Peyer's patch (tissue), 4 donors: ENCODE measurements at regions not wholly inside any gene's neighbourhood (a gene's known extent, or its start where the extent isn't known, plus 50 kb on each side); places are given as distances from the start of the nearest gene placed in this dataset.

Experiments used
- DNase-seq, 3 donors: peaks; one replicate each; pipeline ENCODE4 v3.0.0-alpha.2; 2017 to 2019
- H3K27ac ChIP-seq, 4 donors: fragments of 200-600 bp; sonication (generic); one replicate each; pipeline ENCODE4 v1.5.1; 2016 to 2019
- H3K27me3 ChIP-seq, 2 donors: fragments of 200-600 bp; sonication (generic); one replicate each; pipeline ENCODE4 v1.5.1; 2019
- H3K36me3 ChIP-seq, 3 donors: fragments of 200-600 bp; sonication (generic); one replicate each; pipeline ENCODE4 v1.5.1; 2016 to 2019
- H3K4me1 ChIP-seq, 4 donors: fragments of 200-600 bp; sonication (generic); one replicate each; pipeline ENCODE4 v1.5.1; 2016 to 2019
- H3K4me3 ChIP-seq, 4 donors: fragments of 200-600 bp; sonication (generic); 1 replicate in 3 of 4; 2 replicates in 1 of 4; pipeline ENCODE4 v1.5.1; 2016 to 2019; ENCODE audit warnings: mild to moderate bottlenecking in 1 of 4
- H3K9me3 ChIP-seq, 4 donors: fragments of 200-600 bp; sonication (generic); one replicate each; pipeline ENCODE4 v1.5.1; 2016 to 2019; ENCODE audit warnings: mild to moderate bottlenecking in 1 of 4
- CTCF ChIP-seq, 6 experiments: fragments of 450-650 bp in 4 of 6; fragments of 200-600 bp in 2 of 6; sonication (generic) in 1 of 6; IDR thresholded peaks; one replicate each; pipeline ENCODE4 v1.5.1; 2017 to 2019; ENCODE audit warnings: antibody characterized with exemption in 6 of 6, mild to moderate bottlenecking in 3 of 6, moderate library complexity in 1 of 6
- POLR2A ChIP-seq, 2 donors: fragments of 450-650 bp; IDR thresholded peaks; one replicate each; pipeline ENCODE4 v1.5.1; 2017; ENCODE audit warnings: antibody characterized with exemption in 2 of 2, mild to moderate bottlenecking in 2 of 2, moderate library complexity in 2 of 2

DNA sequence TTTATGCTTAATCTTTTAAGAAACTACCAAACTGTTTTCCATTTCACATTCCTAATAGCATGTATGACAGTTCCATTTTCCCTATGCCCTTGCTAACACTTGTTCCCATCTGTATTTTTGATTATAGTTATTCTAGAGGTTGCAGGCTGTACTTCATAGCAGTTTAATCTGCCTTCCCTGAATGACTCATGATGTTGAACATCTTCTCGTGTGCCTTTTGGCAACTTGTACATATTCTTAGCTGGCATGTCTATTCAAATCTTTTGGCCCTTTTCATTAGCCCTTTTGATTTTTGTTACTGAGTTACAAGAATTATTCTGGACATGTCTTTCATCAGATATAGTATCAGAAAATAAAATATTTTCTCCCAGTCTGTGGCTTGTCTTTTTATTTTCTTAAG is 320.3 kb downstream of the DIRAS2 start:
- Histone ChIP-seq H3K4me3 (no peak overlapping the region), H3K4me1 (no peaks in the 10 kb centered on the region), H3K27me3 (no peaks in the 10 kb centered on the region), H3K27ac (no peak overlapping the region), H3K36me3 (no peaks in the 10 kb centered on the region), H3K9me3 (no peaks in the 10 kb centered on the region)
- DNase-seq = no peak
- TF ChIP-seq CTCF (IDR thresholded peaks at IDR 0.05) (no peak), POLR2A (IDR thresholded peaks at IDR 0.05) (no peak)

GRCh38 chr9:90325913-90326653 is 316.5 kb downstream of the DIRAS2 start:
- no peak for TF ChIP-seq CTCF (IDR thresholded peaks at IDR 0.05)
- no peak for TF ChIP-seq POLR2A (IDR thresholded peaks at IDR 0.05)

GRCh38 chr9:90330231-90330630 is 312.4 kb downstream of the DIRAS2 start:
- H3K4me1 ChIP-seq = no peaks in the 10 kb centered on the region

More at GRCh38 chr9:90325913-90326653, 316.5 kb downstream of the DIRAS2 start:
- H3K27ac ChIP-seq = no peak overlapping the region
- no peaks in the 10 kb centered on the region for H3K9me3 ChIP-seq
- H3K4me3 ChIP-seq = no peak overlapping the region
- no peaks in the 10 kb centered on the region for H3K4me1 ChIP-seq
- H3K27me3 ChIP-seq = no peaks in the 10 kb centered on the region
- H3K36me3 ChIP-seq = no peaks in the 10 kb centered on the region
- no peak for DNase-seq

DNA sequence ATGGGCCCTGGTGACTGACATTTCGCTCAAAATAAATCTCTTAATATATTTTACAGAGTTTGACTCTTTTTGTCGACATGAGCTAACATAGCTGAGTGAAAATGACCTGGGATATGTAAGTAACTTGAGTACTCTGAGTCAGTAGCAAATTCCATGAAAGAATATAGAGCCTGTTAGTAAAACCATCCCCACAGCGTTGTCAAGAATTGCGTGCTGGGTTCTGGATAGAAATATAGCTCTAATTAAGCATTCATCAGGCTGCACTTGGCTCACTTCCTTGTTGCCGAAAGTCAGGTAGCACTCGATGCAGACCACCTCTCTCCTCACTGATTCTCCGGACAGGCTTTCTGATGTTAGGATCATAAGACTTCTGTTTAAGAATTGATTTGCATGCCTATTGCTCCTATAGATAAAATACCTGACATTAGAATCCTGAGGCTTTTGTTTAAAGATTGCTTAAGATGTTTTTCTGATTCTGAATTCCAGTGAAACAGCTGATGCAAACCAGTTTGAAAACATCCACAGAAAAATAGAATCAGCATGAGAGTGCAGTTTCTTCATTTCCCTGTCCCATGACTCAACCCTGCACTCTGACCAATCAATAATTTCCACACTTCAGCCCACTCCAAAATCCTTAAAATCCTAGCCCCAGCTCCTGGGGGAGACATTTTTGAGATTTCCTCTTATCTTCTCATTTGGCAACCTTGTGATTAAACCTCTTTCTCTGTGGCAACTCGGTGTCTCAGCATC is 310.6 kb downstream of the DIRAS2 start:
- Histone ChIP-seq H3K9me3 (no peaks in the 10 kb centered on the region), H3K4me1 (no peaks in the 10 kb centered on the region), H3K36me3 (no peaks in the 10 kb centered on the region), H3K4me3 (no peak overlapping the region), H3K27me3 (no peaks in the 10 kb centered on the region), H3K27ac (no peak overlapping the region)
- no peak for DNase-seq
- TF ChIP-seq CTCF (IDR thresholded peaks at IDR 0.05) (no peak), POLR2A (IDR thresholded peaks at IDR 0.05) (no peak)

More at GRCh38 chr9:90330231-90330630, 312.4 kb downstream of the DIRAS2 start:
- Histone ChIP-seq H3K27me3 (no peaks in the 10 kb centered on the region), H3K9me3 (no peaks in the 10 kb centered on the region), H3K36me3 (no peaks in the 10 kb centered on the region), H3K4me3 (no peak overlapping the region), H3K27ac (no peak overlapping the region)
- no peak for TF ChIP-seq POLR2A (IDR thresholded peaks at IDR 0.05)
- TF ChIP-seq CTCF (IDR thresholded peaks at IDR 0.05) = no peak
- DNase-seq = no peak

DNA sequence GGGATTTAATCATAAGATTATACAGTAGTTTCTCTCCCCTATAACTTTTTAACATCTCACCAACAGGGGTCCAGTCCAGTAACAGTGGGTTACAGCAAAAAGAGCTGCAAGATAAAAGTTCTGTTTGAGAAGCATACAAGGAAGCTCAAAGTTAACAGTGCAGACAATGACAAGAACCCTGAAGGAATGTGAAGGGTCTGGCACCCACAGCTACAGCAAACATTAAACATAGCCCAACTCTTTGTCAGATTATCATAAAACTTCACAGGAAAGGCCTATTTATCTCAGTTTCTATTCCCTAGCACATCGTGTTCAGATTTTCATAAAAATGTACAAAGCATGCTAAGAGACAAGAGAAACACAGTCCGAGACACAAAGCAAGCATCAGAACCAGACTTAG is 309.4 kb downstream of the DIRAS2 start:
- Histone ChIP-seq H3K27me3 (no peaks in the 10 kb centered on the region), H3K27ac (no peak overlapping the region), H3K4me1 (no peaks in the 10 kb centered on the region), H3K36me3 (no peaks in the 10 kb centered on the region), H3K4me3 (no peak overlapping the region), H3K9me3 (no peaks in the 10 kb centered on the region)
- TF ChIP-seq POLR2A (IDR thresholded peaks at IDR 0.05) = no peak
- no peak for TF ChIP-seq CTCF (IDR thresholded peaks at IDR 0.05)
- no peak for DNase-seq
